K562 (cell line): ENCODE measurements at regions not wholly inside any gene's neighbourhood (a gene's known extent, or its start where the extent isn't known, plus 50 kb on each side); places are given as distances from the start of the nearest gene placed in this dataset.

Source experiments
- ATAC-seq: fragments of 200-7000 bp; cut with Tn5 transposase; 3 replicates; pipeline ENCODE4 v1.9.1; 2020; ENCODE audit warnings: moderate library complexity
- BruUV-seq: library from RNA; stranded (reverse); fragments of 400-500 nt; replicated peaks from 2 replicates; lab custom pipeline; 2021; lab: Mats Ljungman, UMichigan
- CTCF ChIA-PET: fragments of 300-600 bp; formaldehyde crosslinking; extraction: SDS; loops from one replicate; lab custom pipeline; 2021; ENCODE audit warnings: low intra/inter-chr PET ratio; lab: Yijun Ruan, JAX
- POLR2A ChIA-PET: fragments of 300-600, 350-650 bp; sonication (Branson Sonifier 250); formaldehyde crosslinking; extraction: SDS; loops from one replicate; lab custom pipeline; 2021; ENCODE audit warnings: antibody characterized with exemption, inconsistent platforms; lab: Yijun Ruan, JAX
- DNase-seq, 4 experiments: peaks; one replicate each; pipeline versions ENCODE4 v3.0.0 to v3.0.0-alpha.2; 2011 to 2018; ENCODE audit warnings: low spot score in 3 of 4, mixed read lengths in 3 of 4; ENCODE audit errors: extremely low read depth in 1 of 4
- FAIRE-seq: peaks from 2 replicates; lab custom pipeline; 2011; peaks lifted over from hg19 to GRCh38; lab: Jason Lieb, UNC
- H2AFZ ChIP-seq: 2 replicates; pipeline ENCODE4 v1.6.0; 2011; ENCODE audit warnings: low read depth, low read length, control low read depth, inconsistent platforms
- H3K27ac ChIP-seq: fragments of 200-600 bp; 3 replicates; pipeline ENCODE4 v1.8.0; 2011; ENCODE audit warnings: low read depth, mild to moderate bottlenecking, control low read depth, inconsistent platforms, low read length, moderate library complexity, mixed read lengths; ENCODE audit errors: extremely low read depth
- H3K27me3 ChIP-seq, 2 experiments: fragments of 300-600 bp in 1 of 2; 2 replicates in 1 of 2; 3 replicates in 1 of 2; pipeline versions ENCODE4 v1.6.0 to v1.8.0; 2011; ENCODE audit warnings: inconsistent platforms in 2 of 2, low read length in 2 of 2, mild to moderate bottlenecking in 1 of 2, mixed read lengths in 1 of 2, moderate library complexity in 1 of 2; ENCODE audit not compliant: control insufficient read depth in 2 of 2, insufficient read depth in 2 of 2
- H3K36me3 ChIP-seq: fragments of 300-600 bp; 3 replicates; pipeline ENCODE4 v1.8.0; 2011; ENCODE audit warnings: mild to moderate bottlenecking, low read length, inconsistent platforms; ENCODE audit not compliant: control insufficient read depth, insufficient read depth
- H3K4me1 ChIP-seq, 2 experiments: fragments of 200-600 bp in 1 of 2; replicated peaks in 1 of 2; 2 replicates in 1 of 2; 3 replicates in 1 of 2; pipeline versions ENCODE4 v1.5.1 to v1.8.0; 2011; ENCODE audit warnings: inconsistent platforms in 2 of 2, low read length in 2 of 2, mild to moderate bottlenecking in 1 of 2, mixed read lengths in 1 of 2, moderate library complexity in 1 of 2; ENCODE audit not compliant: control insufficient read depth in 2 of 2, insufficient read depth in 2 of 2
- H3K4me2 ChIP-seq: 2 replicates; pipeline ENCODE4 v1.6.1; 2011; ENCODE audit warnings: low read length, control low read depth, inconsistent platforms, mixed read lengths; ENCODE audit not compliant: insufficient read depth
- H3K4me3 ChIP-seq: fragments of 200-600 bp; sonication (generic), shearing (Covaris generic); 2 replicates; pipeline ENCODE4 v1.5.1; 2016; ENCODE audit warnings: control low read depth, inconsistent platforms
- H3K79me2 ChIP-seq: fragments of 200-600 bp; 3 replicates; pipeline ENCODE4 v1.8.0; 2011; ENCODE audit warnings: low read length, inconsistent platforms; ENCODE audit not compliant: control insufficient read depth, insufficient read depth
- H3K9ac ChIP-seq, 2 experiments: 2 replicates each; pipeline versions ENCODE4 v1.6.0 to v1.6.1; 2011; ENCODE audit warnings: low read depth in 2 of 2, low read length in 2 of 2, control low read depth in 1 of 2, inconsistent platforms in 1 of 2, mild to moderate bottlenecking in 1 of 2, mixed read lengths in 1 of 2; ENCODE audit not compliant: insufficient read depth in 1 of 2
- H3K9me1 ChIP-seq: one replicate; pipeline ENCODE4 v1.6.0; 2011; ENCODE audit warnings: inconsistent platforms, mild to moderate bottlenecking, low read length, moderate library complexity; ENCODE audit not compliant: control insufficient read depth, insufficient read depth
- H3K9me3 ChIP-seq: replicated peaks from 2 replicates; pipeline ENCODE4 v1.5.1; 2011; ENCODE audit warnings: low read depth, low read length, inconsistent platforms; ENCODE audit not compliant: control insufficient read depth, insufficient read depth
- H4K20me1 ChIP-seq: replicated peaks from 2 replicates; pipeline ENCODE4 v1.6.1; 2011; ENCODE audit warnings: low read length, inconsistent platforms, mixed read lengths; ENCODE audit not compliant: control insufficient read depth, insufficient read depth
- FIP1L1 ChIP-seq: fragments of 200-400 bp; formaldehyde crosslinking; IDR thresholded peaks from 2 replicates; pipeline ENCODE4 v1.6.1; 2018; ENCODE audit warnings: mild to moderate bottlenecking, low read depth, low read length; ENCODE audit not compliant: poor library complexity, severe bottlenecking
- GABPB1 ChIP-seq: sonication (generic); formaldehyde crosslinking; IDR thresholded peaks from 2 replicates; pipeline ENCODE4 v1.8.0; 2022; ENCODE audit warnings: mild to moderate bottlenecking, missing genetic modification reagents
- HDAC1 ChIP-seq, 2 experiments: fragments of 450-650 bp; IDR thresholded peaks; 2 replicates each; pipeline ENCODE4 v1.6.1; 2016 to 2017; ENCODE audit warnings: inconsistent platforms in 1 of 2, mild to moderate bottlenecking in 1 of 2, moderate library complexity in 1 of 2
- HEY1 ChIP-seq: fragments of 250-450 bp; sonication (Bioruptor Pico); IDR thresholded peaks from 2 replicates; pipeline ENCODE4 v1.5.0; 2020; ENCODE audit warnings: mild to moderate bottlenecking, moderate library complexity, borderline replicate concordance
- MECOM ChIP-seq: fragments of 250-450 bp; sonication (Bioruptor Pico); IDR thresholded peaks from 2 replicates; pipeline ENCODE4 v1.8.0; 2022; ENCODE audit warnings: inconsistent platforms
- NCOR1 ChIP-seq: fragments of 450-650 bp; IDR thresholded peaks from 2 replicates; pipeline ENCODE4 v1.6.1; 2016; ENCODE audit warnings: mild to moderate bottlenecking, moderate library complexity
- RAD51 ChIP-seq: fragments of 450-650 bp; IDR thresholded peaks from 2 replicates; pipeline ENCODE4 v1.7.1; 2016; ENCODE audit warnings: low read depth, mild to moderate bottlenecking, borderline replicate concordance
- SIRT6 ChIP-seq: IDR thresholded peaks from one replicate; pipeline ENCODE4 v1.6.1; 2012; ENCODE audit warnings: low read depth, mild to moderate bottlenecking, control low read depth, inconsistent platforms, low read length, moderate library complexity
- ZKSCAN1 ChIP-seq: fragments of 150-350 bp; IDR thresholded peaks from 2 replicates; pipeline ENCODE4 v1.6.1; 2016; ENCODE audit warnings: low read depth, low read length
- ZNF134 ChIP-seq: fragments of 250-450 bp; sonication (Bioruptor Pico); conservative IDR thresholded peaks from 2 replicates; pipeline ENCODE4 v1.4.0; 2020
- ZNF444 ChIP-seq: fragments of 250-450 bp; sonication (Bioruptor Pico); IDR thresholded peaks from 2 replicates; pipeline ENCODE4 v1.4.0; 2020; ENCODE audit warnings: mild to moderate bottlenecking, moderate library complexity
- WGBS: fragments of 100-300 bp; shearing (Covaris generic); methylation state at CpG from one replicate; pipeline ENCODE4 v1.1.6; 2016; ENCODE audit warnings: low coverage, mixed read lengths; ENCODE audit not compliant: insufficient coverage; ENCODE audit errors: missing lambda C conversion rate; 5-methylcytosine and 5-hydroxymethylcytosine counted together
- in situ Hi-C: fragments of 300-500 bp; cut with MboI; formaldehyde crosslinking; loops from 4 replicates; pipeline ENCODE4 v1.15.0; 2018; ENCODE audit warnings: inconsistent platforms, mixed read lengths
- intact Hi-C: fragments of 100-400 bp; cut with micrococcal nuclease; formaldehyde crosslinking; loops from 2 replicates; pipeline ENCODE4 v1.14.2; 2022
- TF ChIP-seq, protein P1 (sequence below): fragments of 250-450 bp; sonication (Bioruptor Pico); IDR thresholded peaks from 2 replicates; pipeline ENCODE4 v1.8.0; 2021; ENCODE audit warnings: borderline replicate concordance, mild to moderate bottlenecking, moderate library complexity; ENCODE audit not compliant: poor library complexity, severe bottlenecking
- TF ChIP-seq, protein P2 (sequence below): IDR thresholded peaks from 2 replicates; pipeline ENCODE4 v1.6.1; 2011; ENCODE audit warnings: borderline replicate concordance, low read depth, mild to moderate bottlenecking, moderate library complexity, low read length; ENCODE audit not compliant: insufficient read depth, poor library complexity, severe bottlenecking
- TF ChIP-seq, protein P3 (sequence below), 2 experiments: fragments of 450-650 bp; IDR thresholded peaks; 2 replicates each; pipeline ENCODE4 v1.6.1; 2016
- TF ChIP-seq, protein P4 (sequence below), 2 experiments: fragments of 150-350 bp in 1 of 2; IDR thresholded peaks; 2 replicates each; pipeline ENCODE4 v1.6.1; 2012 to 2016; ENCODE audit warnings: low read depth in 2 of 2, low read length in 2 of 2, mild to moderate bottlenecking in 1 of 2, moderate library complexity in 1 of 2

DNA sequence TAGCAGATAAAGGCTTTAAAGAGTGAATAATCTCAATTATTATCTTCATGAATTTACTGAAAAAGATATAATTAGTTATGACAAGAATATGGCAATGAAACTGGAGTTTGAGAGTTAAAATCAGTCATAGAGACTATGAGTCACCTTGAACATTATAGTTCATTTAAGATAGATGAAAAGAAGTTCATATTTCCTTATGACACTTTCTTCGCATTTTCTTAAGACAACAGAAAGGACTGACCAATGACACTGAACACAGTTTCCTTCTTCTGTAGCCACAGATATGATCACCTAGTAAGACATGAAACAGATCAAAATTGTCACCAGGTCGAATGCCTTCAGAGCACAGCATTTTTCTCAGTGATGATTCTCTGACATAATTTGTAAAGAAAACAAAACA lies 202.1 kb downstream of the KLF12 start:
- Histone ChIP-seq H3K27me3 (no peaks in the 10 kb centered on the region), H4K20me1 (no peaks in the 10 kb centered on the region), H3K36me3 (no peaks in the 10 kb centered on the region), H3K79me2 (no peaks in the 10 kb centered on the region), H2AFZ (no peak overlapping the region), H3K9ac (no peak overlapping the region), H3K4me2 (no peak overlapping the region), H3K4me3 (no peak overlapping the region), H3K9me1 (no peaks in the 10 kb centered on the region), H3K4me1 (no peaks in the 10 kb centered on the region), H3K27ac (no peak overlapping the region), H3K9me3 (no peaks in the 10 kb centered on the region)
- DNase-seq (no peak), ATAC-seq (no peak), FAIRE-seq (no peak)
- ChIA-PET CTCF (no interaction called here), POLR2A (no interaction called here)
- in situ Hi-C loops: no loop called here
- intact Hi-C loops: no loop called here
- 0% methylated on average over 2 of the region's 2 CpGs for WGBS
- no TSS peak for BruUV-seq
- TF ChIP-seq ZKSCAN1 (no peak), SIRT6 (no peak), RAD51 (no peak), HEY1 (CRISPR knock-in tag) (no peak), FIP1L1 (no peak), NCOR1 (no peak), HDAC1 (IDR thresholded peaks at IDR 0.05) (no peak), ZNF134 (no peak), ZNF444 (CRISPR knock-in tag) (no peak), GABPB1 (CRISPR knock-in tag) (no peak), MECOM (CRISPR knock-in tag) (no peak)
- TF ChIP-seq, protein P1, sequence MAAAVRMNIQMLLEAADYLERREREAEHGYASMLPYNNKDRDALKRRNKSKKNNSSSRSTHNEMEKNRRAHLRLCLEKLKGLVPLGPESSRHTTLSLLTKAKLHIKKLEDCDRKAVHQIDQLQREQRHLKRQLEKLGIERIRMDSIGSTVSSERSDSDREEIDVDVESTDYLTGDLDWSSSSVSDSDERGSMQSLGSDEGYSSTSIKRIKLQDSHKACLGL (CRISPR knock-in tag): no peak
- TF ChIP-seq, protein P2, sequence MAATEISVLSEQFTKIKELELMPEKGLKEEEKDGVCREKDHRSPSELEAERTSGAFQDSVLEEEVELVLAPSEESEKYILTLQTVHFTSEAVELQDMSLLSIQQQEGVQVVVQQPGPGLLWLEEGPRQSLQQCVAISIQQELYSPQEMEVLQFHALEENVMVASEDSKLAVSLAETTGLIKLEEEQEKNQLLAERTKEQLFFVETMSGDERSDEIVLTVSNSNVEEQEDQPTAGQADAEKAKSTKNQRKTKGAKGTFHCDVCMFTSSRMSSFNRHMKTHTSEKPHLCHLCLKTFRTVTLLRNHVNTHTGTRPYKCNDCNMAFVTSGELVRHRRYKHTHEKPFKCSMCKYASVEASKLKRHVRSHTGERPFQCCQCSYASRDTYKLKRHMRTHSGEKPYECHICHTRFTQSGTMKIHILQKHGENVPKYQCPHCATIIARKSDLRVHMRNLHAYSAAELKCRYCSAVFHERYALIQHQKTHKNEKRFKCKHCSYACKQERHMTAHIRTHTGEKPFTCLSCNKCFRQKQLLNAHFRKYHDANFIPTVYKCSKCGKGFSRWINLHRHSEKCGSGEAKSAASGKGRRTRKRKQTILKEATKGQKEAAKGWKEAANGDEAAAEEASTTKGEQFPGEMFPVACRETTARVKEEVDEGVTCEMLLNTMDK: no peak
- TF ChIP-seq, protein P3, sequence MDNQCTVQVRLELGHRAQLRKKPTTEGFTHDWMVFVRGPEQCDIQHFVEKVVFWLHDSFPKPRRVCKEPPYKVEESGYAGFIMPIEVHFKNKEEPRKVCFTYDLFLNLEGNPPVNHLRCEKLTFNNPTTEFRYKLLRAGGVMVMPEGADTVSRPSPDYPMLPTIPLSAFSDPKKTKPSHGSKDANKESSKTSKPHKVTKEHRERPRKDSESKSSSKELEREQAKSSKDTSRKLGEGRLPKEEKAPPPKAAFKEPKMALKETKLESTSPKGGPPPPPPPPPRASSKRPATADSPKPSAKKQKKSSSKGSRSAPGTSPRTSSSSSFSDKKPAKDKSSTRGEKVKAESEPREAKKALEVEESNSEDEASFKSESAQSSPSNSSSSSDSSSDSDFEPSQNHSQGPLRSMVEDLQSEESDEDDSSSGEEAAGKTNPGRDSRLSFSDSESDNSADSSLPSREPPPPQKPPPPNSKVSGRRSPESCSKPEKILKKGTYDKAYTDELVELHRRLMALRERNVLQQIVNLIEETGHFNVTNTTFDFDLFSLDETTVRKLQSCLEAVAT (IDR thresholded peaks at IDR 0.05): no peak
- TF ChIP-seq, protein P4, sequence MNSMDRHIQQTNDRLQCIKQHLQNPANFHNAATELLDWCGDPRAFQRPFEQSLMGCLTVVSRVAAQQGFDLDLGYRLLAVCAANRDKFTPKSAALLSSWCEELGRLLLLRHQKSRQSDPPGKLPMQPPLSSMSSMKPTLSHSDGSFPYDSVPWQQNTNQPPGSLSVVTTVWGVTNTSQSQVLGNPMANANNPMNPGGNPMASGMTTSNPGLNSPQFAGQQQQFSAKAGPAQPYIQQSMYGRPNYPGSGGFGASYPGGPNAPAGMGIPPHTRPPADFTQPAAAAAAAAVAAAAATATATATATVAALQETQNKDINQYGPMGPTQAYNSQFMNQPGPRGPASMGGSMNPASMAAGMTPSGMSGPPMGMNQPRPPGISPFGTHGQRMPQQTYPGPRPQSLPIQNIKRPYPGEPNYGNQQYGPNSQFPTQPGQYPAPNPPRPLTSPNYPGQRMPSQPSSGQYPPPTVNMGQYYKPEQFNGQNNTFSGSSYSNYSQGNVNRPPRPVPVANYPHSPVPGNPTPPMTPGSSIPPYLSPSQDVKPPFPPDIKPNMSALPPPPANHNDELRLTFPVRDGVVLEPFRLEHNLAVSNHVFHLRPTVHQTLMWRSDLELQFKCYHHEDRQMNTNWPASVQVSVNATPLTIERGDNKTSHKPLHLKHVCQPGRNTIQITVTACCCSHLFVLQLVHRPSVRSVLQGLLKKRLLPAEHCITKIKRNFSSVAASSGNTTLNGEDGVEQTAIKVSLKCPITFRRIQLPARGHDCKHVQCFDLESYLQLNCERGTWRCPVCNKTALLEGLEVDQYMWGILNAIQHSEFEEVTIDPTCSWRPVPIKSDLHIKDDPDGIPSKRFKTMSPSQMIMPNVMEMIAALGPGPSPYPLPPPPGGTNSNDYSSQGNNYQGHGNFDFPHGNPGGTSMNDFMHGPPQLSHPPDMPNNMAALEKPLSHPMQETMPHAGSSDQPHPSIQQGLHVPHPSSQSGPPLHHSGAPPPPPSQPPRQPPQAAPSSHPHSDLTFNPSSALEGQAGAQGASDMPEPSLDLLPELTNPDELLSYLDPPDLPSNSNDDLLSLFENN (IDR thresholded peaks at IDR 0.05; ENCODE audit: low read depth in 2 of 2, low read length in 2 of 2): no peak
